ENCODE measurements at regions not wholly inside any gene's neighbourhood (a gene's known extent, or its start where the extent isn't known, plus 50 kb on each side); places are given as distances from the start of the nearest gene placed in this dataset.

DNA sequence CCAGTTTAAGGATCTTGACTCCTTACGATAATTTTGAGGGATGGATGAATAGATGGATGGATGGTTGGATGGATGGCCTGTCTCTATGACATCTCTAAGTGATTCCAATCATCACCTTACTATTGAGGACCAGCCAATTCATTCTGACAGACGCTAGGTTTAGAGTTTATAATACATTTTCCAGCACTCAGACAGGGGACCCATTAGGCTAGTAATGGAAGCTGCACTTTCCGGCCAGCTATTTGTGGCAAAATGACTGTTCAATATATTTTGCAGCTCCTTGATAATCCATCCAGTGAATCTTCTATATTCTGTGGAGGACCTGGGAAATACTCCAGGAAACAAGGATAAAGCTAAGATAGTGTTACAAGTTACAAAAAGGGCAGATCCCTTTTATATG is 262.9 kb downstream of the TDRD15 start:
- intact Hi-C loops (cut with micrococcal nuclease): no loop called here
- BruUV-seq (replicated peaks): no TSS peak

More for the DNA sequence above, 262.9 kb downstream of the TDRD15 start:
- Histone ChIP-seq H3K27ac (ENCODE audit: low read depth, low read length) (no peak overlapping the region), H3K9me2 (ENCODE audit: insufficient read depth) (no peaks in the 10 kb centered on the region), H3K4me2 (ENCODE audit: low read length) (no peak overlapping the region), H3K9me3 (ENCODE audit: control insufficient read depth in 1 of 2, insufficient read depth in 1 of 2, low read depth in 1 of 2, low read length in 2 of 2) (no peaks in the 10 kb centered on the region), H3K27me3 (ENCODE audit: insufficient read depth, low read length) (no peaks in the 10 kb centered on the region), H2AFZ (ENCODE audit: low read depth, low read length, poor library complexity, severe bottlenecking) (no peak overlapping the region), H4K20me1 (ENCODE audit: insufficient read depth) (no peaks in the 10 kb centered on the region), H3K9ac (ENCODE audit: low read length) (no peak overlapping the region), H3K79me2 (ENCODE audit: insufficient read depth, low read length) (no peaks in the 10 kb centered on the region), H3K36me3 (ENCODE audit: control insufficient read depth in 1 of 2, insufficient read depth in 2 of 2, low read length in 2 of 2) (no peaks in the 10 kb centered on the region; a peak in 1 of 4 replicates), H3K4me1 (ENCODE audit: control insufficient read depth in 1 of 2, insufficient read depth in 2 of 2, low read length in 2 of 2) (no peaks in the 10 kb centered on the region), H3K4me3 (replicated peaks in 1 of 2; ENCODE audit: low read depth in 1 of 2, low read length in 2 of 2) (no peak overlapping the region)
- no peak for DNase-seq (ENCODE audit: low read depth, low spot score)
- ChIA-PET POLR2A (no interaction called here), CTCF (no interaction called here), RAD21 (ENCODE audit: low non-redundant PET in 1 of 2, low total read pairs in 2 of 2, uncharacterized antibody in 2 of 2, unreplicated experiment in 2 of 2) (no interaction called here)
- TF ChIP-seq, protein P1, sequence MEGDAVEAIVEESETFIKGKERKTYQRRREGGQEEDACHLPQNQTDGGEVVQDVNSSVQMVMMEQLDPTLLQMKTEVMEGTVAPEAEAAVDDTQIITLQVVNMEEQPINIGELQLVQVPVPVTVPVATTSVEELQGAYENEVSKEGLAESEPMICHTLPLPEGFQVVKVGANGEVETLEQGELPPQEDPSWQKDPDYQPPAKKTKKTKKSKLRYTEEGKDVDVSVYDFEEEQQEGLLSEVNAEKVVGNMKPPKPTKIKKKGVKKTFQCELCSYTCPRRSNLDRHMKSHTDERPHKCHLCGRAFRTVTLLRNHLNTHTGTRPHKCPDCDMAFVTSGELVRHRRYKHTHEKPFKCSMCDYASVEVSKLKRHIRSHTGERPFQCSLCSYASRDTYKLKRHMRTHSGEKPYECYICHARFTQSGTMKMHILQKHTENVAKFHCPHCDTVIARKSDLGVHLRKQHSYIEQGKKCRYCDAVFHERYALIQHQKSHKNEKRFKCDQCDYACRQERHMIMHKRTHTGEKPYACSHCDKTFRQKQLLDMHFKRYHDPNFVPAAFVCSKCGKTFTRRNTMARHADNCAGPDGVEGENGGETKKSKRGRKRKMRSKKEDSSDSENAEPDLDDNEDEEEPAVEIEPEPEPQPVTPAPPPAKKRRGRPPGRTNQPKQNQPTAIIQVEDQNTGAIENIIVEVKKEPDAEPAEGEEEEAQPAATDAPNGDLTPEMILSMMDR (IDR thresholded peaks at IDR 0.05 in 2 of 3, conservative IDR thresholded peaks at IDR 0.05 in 1 of 3; ENCODE audit: borderline replicate concordance in 1 of 3, insufficient read depth in 1 of 3, low read depth in 2 of 3, low read length in 2 of 3): no peak
- TF ChIP-seq SRF (IDR thresholded peaks at IDR 0.05; ENCODE audit: low read depth): no peak
- TF ChIP-seq, protein P2, sequence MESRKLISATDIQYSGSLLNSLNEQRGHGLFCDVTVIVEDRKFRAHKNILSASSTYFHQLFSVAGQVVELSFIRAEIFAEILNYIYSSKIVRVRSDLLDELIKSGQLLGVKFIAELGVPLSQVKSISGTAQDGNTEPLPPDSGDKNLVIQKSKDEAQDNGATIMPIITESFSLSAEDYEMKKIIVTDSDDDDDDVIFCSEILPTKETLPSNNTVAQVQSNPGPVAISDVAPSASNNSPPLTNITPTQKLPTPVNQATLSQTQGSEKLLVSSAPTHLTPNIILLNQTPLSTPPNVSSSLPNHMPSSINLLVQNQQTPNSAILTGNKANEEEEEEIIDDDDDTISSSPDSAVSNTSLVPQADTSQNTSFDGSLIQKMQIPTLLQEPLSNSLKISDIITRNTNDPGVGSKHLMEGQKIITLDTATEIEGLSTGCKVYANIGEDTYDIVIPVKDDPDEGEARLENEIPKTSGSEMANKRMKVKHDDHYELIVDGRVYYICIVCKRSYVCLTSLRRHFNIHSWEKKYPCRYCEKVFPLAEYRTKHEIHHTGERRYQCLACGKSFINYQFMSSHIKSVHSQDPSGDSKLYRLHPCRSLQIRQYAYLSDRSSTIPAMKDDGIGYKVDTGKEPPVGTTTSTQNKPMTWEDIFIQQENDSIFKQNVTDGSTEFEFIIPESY (IDR thresholded peaks at IDR 0.05; ENCODE audit: extremely low read depth, insufficient replicate concordance, low read length): no peak
- no peak for TF ChIP-seq JUND (IDR thresholded peaks at IDR 0.05)
- no peak for TF ChIP-seq POLR2AphosphoS5 (IDR thresholded peaks at IDR 0.05; ENCODE audit: low read depth, low read length)
- no peak for TF ChIP-seq TCF7L2 (IDR thresholded peaks at IDR 0.05; ENCODE audit: borderline replicate concordance, extremely low read depth, insufficient read depth, insufficient read length)
- no peak for TF ChIP-seq CEBPB (IDR thresholded peaks at IDR 0.05; ENCODE audit: low read depth)
- TF ChIP-seq RAD21 (IDR thresholded peaks at IDR 0.05; ENCODE audit: low read depth): no peak
- TF ChIP-seq, protein P3, sequence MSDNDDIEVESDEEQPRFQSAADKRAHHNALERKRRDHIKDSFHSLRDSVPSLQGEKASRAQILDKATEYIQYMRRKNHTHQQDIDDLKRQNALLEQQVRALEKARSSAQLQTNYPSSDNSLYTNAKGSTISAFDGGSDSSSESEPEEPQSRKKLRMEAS (IDR thresholded peaks at IDR 0.05): no peak
- no peak for TF ChIP-seq ELF1 (IDR thresholded peaks at IDR 0.05; ENCODE audit: borderline replicate concordance, low read depth)
- TF ChIP-seq EZH2 (IDR thresholded peaks at IDR 0.05): no peak
- no peak for ATAC-seq
